DOHH2 (cell line): ENCODE measurements at regions not wholly inside any gene's neighbourhood (a gene's known extent, or its start where the extent isn't known, plus 50 kb on each side); places are given as distances from the start of the nearest gene placed in this dataset.

Source experiments
- CTCF ChIP-seq: fragments of 200-600 bp; sonication (generic); IDR thresholded peaks from one replicate; pipeline ENCODE4 v1.5.1; 2014; ENCODE audit warnings: antibody characterized with exemption, mild to moderate bottlenecking, low read depth, low read length; ENCODE audit not compliant: poor library complexity, severe bottlenecking
- EZH2phosphoT487 ChIP-seq: fragments of 200-600 bp; sonication (generic); IDR thresholded peaks from 2 replicates; pipeline ENCODE4 v1.6.1; 2017; ENCODE audit warnings: borderline replicate concordance, mild to moderate bottlenecking, antibody characterized with exemption, low read length, moderate library complexity, mixed read lengths

- TF ChIP-seq CTCF (no peak), EZH2phosphoT487 (no peak)
These were observed 149.3 kb upstream of the PTPN1 start for GRCh38 chr20:50360921-50361320.
